H1 (cell line): ENCODE measurements at regions not wholly inside any gene's neighbourhood (a gene's known extent, or its start where the extent isn't known, plus 50 kb on each side); places are given as distances from the start of the nearest gene placed in this dataset.

ENCODE experiments used
- CBX5 ChIP-seq: fragments of 300-800, 300-1000 bp; sonication (generic); IDR thresholded peaks from 2 replicates; pipeline ENCODE4 v1.7.1; 2016; ENCODE audit warnings: antibody characterized with exemption, low read length, low read depth
- NANOG ChIP-seq: IDR thresholded peaks from 2 replicates; pipeline ENCODE4 v1.6.1; 2011; ENCODE audit warnings: low read length, low read depth, mild to moderate bottlenecking, inconsistent platforms; ENCODE audit not compliant: insufficient read depth, poor library complexity, severe bottlenecking
- RNF2 ChIP-seq: fragments of 200-900, 300-1000 bp; sonication (generic); IDR thresholded peaks from 2 replicates; pipeline ENCODE4 v1.7.1; 2016; ENCODE audit warnings: borderline replicate concordance, low read depth, mild to moderate bottlenecking, antibody characterized with exemption, low read length; ENCODE audit not compliant: poor library complexity, severe bottlenecking; ENCODE audit errors: missing control alignments
- SP2 ChIP-seq: IDR thresholded peaks from 2 replicates; pipeline ENCODE4 v1.6.1; 2012; ENCODE audit warnings: mild to moderate bottlenecking, low read length, inconsistent platforms
- SUZ12 ChIP-seq: fragments of 200-600 bp; sonication (generic); IDR thresholded peaks from 2 replicates; pipeline ENCODE4 v1.6.1; 2012; ENCODE audit warnings: mild to moderate bottlenecking, inconsistent platforms, low read length, moderate library complexity, mixed read lengths
- TAF1 ChIP-seq: IDR thresholded peaks from 2 replicates; pipeline ENCODE4 v1.6.1; 2011; ENCODE audit warnings: mild to moderate bottlenecking, low read depth, low read length
- TBP ChIP-seq: IDR thresholded peaks from 2 replicates; pipeline ENCODE4 v1.6.1; 2011; ENCODE audit warnings: low read depth, low read length, improper control_type of control experiment

DNA sequence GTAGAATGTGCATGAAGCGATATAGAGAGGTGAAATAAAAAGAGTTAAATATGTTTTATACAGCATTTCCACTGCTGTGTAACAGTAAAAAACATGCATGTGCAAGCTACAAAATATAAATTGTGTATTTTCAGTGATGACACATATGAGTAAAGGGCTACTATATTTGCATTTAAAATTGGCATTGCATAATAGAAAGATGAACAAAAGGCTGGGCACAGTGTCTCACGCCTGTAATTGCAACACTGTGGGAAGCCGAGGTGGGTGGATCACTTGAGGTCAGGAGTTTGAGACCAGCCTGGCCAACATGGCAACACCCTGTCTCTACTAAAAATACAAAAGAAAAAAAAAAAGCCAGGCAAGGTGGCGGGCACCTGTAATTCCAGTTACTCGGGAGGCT lies 79.8 kb upstream of the CCDC71L start (continued):
- TF ChIP-seq RNF2 (no peak), TAF1 (no peak), SP2 (no peak), CBX5 (no peak), SUZ12 (no peak), TBP (no peak), NANOG (no peak)
